Esophagus muscularis mucosa (tissue), 3 donors: ENCODE measurements at regions not wholly inside any gene's neighbourhood (a gene's known extent, or its start where the extent isn't known, plus 50 kb on each side); places are given as distances from the start of the nearest gene placed in this dataset.

ENCODE experiments used
- CTCF ChIP-seq, 3 experiments: fragments of 200-600 bp in 2 of 3; fragments of 450-650 bp in 1 of 3; sonication (generic) in 2 of 3; IDR thresholded peaks; one replicate each; pipeline ENCODE4 v1.5.1; 2017 to 2019; ENCODE audit warnings: antibody characterized with exemption in 3 of 3, mild to moderate bottlenecking in 2 of 3, moderate library complexity in 1 of 3
- POLR2A ChIP-seq: fragments of 450-650 bp; IDR thresholded peaks from one replicate; pipeline ENCODE4 v1.6.1; 2017; ENCODE audit warnings: antibody characterized with exemption, moderate library complexity, mild to moderate bottlenecking, low read depth

GRCh38 chr7:12013983-12014382, 182.0 kb upstream of the THSD7A start:
- TF ChIP-seq CTCF (IDR thresholded peaks at IDR 0.05), result no peak
- TF ChIP-seq POLR2A, result no peak
